Left lung (tissue), 4 donors: ENCODE measurements at regions not wholly inside any gene's neighbourhood (a gene's known extent, or its start where the extent isn't known, plus 50 kb on each side); places are given as distances from the start of the nearest gene placed in this dataset.

Experiments used
- ATAC-seq: fragments of 200-7000 bp; cut with Tn5 transposase; one replicate; pipeline ENCODE4 v1.9.1; 2020; ENCODE audit warnings: moderate library complexity
- DNase-seq, 4 donors: peaks; one replicate each; pipeline ENCODE4 v3.0.0-alpha.2; 2013 to 2020
- H3K27ac ChIP-seq, 2 donors: fragments of 200-600 bp; sonication (generic) in 1 of 2; one replicate each; pipeline versions ENCODE4 v1.5.0 to v1.8.0; 2020 to 2021
- H3K27me3 ChIP-seq, 2 donors: fragments of 200-600 bp; sonication (generic) in 1 of 2; one replicate each; pipeline versions ENCODE4 v1.5.0 to v1.8.0; 2020 to 2021
- H3K36me3 ChIP-seq, 2 donors: fragments of 200-600 bp; sonication (generic) in 1 of 2; one replicate each; pipeline versions ENCODE4 v1.5.0 to v1.8.0; 2020 to 2021
- H3K4me1 ChIP-seq, 2 donors: fragments of 200-600 bp; one replicate each; pipeline ENCODE4 v1.8.0; 2021
- H3K4me3 ChIP-seq, 2 donors: fragments of 200-600 bp; sonication (generic) in 1 of 2; one replicate each; pipeline versions ENCODE4 v1.5.0 to v1.8.0; 2020 to 2021; ENCODE audit warnings: mild to moderate bottlenecking in 1 of 2
- H3K9me3 ChIP-seq, 2 donors: fragments of 200-600 bp; sonication (generic) in 1 of 2; one replicate each; pipeline versions ENCODE4 v1.5.0 to v1.8.0; 2020 to 2021
- intact Hi-C, 2 donors: fragments of 100-400 bp; cut with DNase I; formaldehyde crosslinking; loops; one replicate each; pipeline versions ENCODE4 v1.11.2 to v1.14.2; 2022
- TF ChIP-seq, protein P1 (sequence below), 2 donors: fragments of 200-600 bp; sonication (generic) in 1 of 2; IDR thresholded peaks; one replicate each; pipeline versions ENCODE4 v1.5.0 to v1.8.0; 2021; ENCODE audit warnings: antibody characterized with exemption in 2 of 2
- donor health status: DM: no; HTN: yes; CAD: no.
- donor health status: DM: no; HTN: no; CAD: no.

DNA sequence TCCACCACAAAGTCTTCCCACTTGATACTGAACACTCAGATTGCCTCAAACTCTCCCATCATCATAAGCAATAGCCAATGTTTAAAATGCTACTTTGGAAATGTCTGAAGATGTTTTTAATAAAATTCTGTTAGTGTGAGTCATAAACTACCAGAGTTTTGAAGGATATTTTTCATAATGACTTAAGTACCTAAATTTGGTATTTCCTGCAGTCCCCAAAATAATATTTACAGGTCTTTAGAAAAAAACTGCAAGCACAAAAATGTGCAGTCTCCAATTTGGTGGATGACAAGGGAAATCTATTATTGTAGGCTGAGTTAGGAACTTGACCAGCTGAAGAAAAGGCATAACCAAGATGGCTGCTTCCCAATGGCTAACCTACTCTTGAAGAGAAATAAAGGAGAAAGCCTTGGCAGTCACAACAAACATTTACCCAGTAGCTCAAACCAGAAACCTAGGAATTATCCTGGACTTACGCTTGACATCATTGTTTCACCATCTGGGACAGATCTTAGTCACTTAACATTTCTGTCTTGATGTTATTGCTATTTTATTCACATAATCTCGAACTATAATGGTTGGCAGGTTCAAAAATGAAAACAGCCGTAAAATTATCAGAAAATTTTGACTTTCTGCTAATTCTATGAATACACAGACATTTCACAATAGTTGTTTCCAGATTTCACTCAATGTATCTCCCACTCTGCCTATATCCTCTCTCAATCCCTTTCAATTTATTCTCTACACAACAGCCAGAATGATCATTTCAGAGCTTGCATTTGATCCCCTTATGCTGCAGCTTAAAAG, 111.2 kb upstream of the STEAP1B start:
- Histone ChIP-seq H3K4me3 (no peak overlapping the region), H3K9me3 (no peaks in the 10 kb centered on the region), H3K4me1 (no peaks in the 10 kb centered on the region), H3K36me3 (no peaks in the 10 kb centered on the region), H3K27me3 (no peaks in the 10 kb centered on the region), H3K27ac (peak overlapping the region in 1 of 2 donors; percentile 28)
- intact Hi-C loops: no loop called here
- no peak for ATAC-seq
- peak in 2 of 4 donors; percentile 73 to 79 for DNase-seq
- TF ChIP-seq, protein P1, sequence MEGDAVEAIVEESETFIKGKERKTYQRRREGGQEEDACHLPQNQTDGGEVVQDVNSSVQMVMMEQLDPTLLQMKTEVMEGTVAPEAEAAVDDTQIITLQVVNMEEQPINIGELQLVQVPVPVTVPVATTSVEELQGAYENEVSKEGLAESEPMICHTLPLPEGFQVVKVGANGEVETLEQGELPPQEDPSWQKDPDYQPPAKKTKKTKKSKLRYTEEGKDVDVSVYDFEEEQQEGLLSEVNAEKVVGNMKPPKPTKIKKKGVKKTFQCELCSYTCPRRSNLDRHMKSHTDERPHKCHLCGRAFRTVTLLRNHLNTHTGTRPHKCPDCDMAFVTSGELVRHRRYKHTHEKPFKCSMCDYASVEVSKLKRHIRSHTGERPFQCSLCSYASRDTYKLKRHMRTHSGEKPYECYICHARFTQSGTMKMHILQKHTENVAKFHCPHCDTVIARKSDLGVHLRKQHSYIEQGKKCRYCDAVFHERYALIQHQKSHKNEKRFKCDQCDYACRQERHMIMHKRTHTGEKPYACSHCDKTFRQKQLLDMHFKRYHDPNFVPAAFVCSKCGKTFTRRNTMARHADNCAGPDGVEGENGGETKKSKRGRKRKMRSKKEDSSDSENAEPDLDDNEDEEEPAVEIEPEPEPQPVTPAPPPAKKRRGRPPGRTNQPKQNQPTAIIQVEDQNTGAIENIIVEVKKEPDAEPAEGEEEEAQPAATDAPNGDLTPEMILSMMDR (IDR thresholded peaks at IDR 0.05): no peak

DNA sequence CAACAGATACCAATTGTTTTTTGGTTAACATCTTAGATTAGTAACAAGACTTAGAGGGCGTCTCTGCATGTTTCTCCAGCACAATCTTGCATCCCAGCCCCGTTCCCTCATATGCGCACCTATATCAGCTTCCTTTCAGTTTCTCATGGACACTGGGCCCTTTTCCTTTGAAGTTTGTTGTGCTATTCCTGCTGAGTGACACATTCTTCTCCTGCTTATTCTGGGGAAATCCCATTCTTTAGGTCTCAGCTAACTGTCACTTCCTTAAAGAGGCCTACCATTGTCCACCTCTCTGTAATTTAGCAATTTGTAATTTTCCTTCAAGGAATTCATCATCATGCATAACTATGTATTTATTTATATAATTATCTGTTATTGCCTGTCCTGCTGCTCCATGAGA, 110.3 kb upstream of the STEAP1B start:
- Histone ChIP-seq H3K9me3 (no peaks in the 10 kb centered on the region), H3K27me3 (no peaks in the 10 kb centered on the region), H3K36me3 (no peaks in the 10 kb centered on the region), H3K4me1 (no peaks in the 10 kb centered on the region), H3K4me3 (no peak overlapping the region), H3K27ac (no peak overlapping the region)
- TF ChIP-seq, protein P1 (IDR thresholded peaks at IDR 0.05): no peak
- no peak for DNase-seq
- intact Hi-C loops: no loop called here
- no peak for ATAC-seq

DNA sequence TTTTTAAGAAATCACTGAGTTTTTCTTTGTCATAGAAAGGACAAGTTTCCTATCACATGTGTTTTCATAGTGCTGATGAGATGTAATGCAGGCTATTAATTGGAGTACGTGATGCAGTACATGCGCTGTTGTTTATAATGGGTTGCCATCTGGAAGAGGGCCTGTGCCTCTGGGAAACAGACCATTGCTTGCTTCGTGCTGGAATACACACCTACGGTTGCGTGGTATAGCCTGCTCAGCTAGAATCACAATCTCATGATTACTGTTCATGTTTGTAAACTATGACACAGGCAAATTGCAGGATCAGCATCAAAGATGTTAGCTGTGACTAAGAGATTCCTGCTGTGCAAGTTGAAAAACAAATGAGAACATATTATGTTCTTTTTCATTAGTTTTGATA, 107.2 kb upstream of the STEAP1B start:
- Histone ChIP-seq H3K27ac (no peak overlapping the region), H3K9me3 (no peaks in the 10 kb centered on the region), H3K27me3 (no peaks in the 10 kb centered on the region), H3K4me1 (peaks cover 0 to 3% of the 10 kb centered on the region in 2 donors), H3K4me3 (no peak overlapping the region), H3K36me3 (no peaks in the 10 kb centered on the region)
- intact Hi-C loops: no loop called here
- DNase-seq: peak in 2 of 4 donors; percentile 73 to 82
- TF ChIP-seq, protein P1 (IDR thresholded peaks at IDR 0.05): no peak
- no peak for ATAC-seq

DNA sequence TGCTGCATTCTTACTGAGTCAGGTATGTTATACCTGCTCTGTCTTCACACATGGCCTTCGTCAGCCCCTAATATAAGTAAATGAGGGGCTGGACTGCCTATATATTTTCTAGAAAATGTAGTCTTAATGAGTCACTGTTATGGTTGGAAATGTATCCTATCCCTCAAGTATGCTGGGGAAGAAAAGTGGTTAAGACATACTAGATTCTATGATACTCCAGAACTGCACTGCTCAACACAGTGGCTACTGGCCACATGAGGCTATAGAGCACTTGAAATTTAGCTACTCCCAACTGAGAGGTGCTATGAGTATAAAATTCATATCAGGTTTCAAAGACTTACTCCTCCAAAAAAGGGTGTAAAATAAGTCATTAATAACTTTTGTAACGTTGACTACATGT, 104.3 kb upstream of the STEAP1B start:
- Histone ChIP-seq H3K4me1 (peaks cover 5 to 21% of the 10 kb centered on the region in 2 donors), H3K36me3 (no peaks in the 10 kb centered on the region), H3K4me3 (no peak overlapping the region), H3K27me3 (no peaks in the 10 kb centered on the region), H3K9me3 (no peaks in the 10 kb centered on the region), H3K27ac (no peak overlapping the region)
- DNase-seq (no peak), ATAC-seq (peak; percentile 45)
- TF ChIP-seq, protein P1 (IDR thresholded peaks at IDR 0.05): no peak
- intact Hi-C loops: no loop called here

DNA sequence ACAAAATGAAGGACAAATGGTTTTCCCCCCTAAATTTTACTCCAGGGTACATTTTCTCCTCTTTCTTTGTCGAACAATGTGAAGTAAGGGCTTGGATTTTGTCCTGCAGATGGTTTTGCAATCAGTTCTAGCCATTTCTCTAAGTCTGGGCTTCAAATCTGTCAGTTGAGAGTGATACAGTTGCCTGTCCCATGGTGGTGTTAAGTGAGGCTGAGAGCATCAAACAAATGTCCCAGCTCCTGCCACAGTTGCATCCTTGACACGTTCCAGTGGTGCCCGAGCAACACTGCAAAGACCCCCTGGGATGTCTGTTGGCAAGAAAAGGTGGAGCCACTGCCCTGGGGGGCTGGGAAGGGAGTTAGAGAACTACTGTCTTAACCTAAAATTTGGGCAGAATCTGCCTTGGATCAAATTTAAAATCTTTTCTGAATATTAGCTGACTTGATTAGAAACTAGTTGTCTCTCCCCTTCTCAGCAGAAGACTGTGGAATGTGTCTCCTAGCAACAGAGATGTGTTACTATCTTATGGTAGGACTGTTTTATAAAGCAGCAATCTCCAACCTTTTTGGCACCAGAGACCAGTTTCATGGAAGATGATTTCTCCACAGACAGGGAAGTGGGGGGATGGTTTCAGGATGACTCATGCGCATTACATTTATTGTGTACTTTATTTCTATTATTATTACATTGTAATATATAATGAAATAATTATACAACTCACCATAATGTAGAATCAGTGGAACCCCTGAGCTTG, 102.0 kb upstream of the STEAP1B start:
- DNase-seq (peak in 1 of 4 donors; percentile 54), ATAC-seq (peak; percentile 62)
- H3K36me3 ChIP-seq: no peaks in the 10 kb centered on the region
- peaks cover 5 to 21% of the 10 kb centered on the region in 2 donors for H3K4me1 ChIP-seq
- H3K27me3 ChIP-seq: no peaks in the 10 kb centered on the region
- no peak overlapping the region for H3K4me3 ChIP-seq
- TF ChIP-seq, protein P1 (IDR thresholded peaks at IDR 0.05): no peak
- intact Hi-C loops: no loop called here
- H3K27ac ChIP-seq: peak overlapping the region in 1 of 2 donors; percentile 24
- H3K9me3 ChIP-seq: no peaks in the 10 kb centered on the region
